ENCODE measurements at regions not wholly inside any gene's neighbourhood (a gene's known extent, or its start where the extent isn't known, plus 50 kb on each side); places are given as distances from the start of the nearest gene placed in this dataset.
"Not testable (repeated sequence)": the region's sequence is repeated elsewhere in the genome, so short reads cannot be mapped to it uniquely, and the experiment has no call there.

DNA sequence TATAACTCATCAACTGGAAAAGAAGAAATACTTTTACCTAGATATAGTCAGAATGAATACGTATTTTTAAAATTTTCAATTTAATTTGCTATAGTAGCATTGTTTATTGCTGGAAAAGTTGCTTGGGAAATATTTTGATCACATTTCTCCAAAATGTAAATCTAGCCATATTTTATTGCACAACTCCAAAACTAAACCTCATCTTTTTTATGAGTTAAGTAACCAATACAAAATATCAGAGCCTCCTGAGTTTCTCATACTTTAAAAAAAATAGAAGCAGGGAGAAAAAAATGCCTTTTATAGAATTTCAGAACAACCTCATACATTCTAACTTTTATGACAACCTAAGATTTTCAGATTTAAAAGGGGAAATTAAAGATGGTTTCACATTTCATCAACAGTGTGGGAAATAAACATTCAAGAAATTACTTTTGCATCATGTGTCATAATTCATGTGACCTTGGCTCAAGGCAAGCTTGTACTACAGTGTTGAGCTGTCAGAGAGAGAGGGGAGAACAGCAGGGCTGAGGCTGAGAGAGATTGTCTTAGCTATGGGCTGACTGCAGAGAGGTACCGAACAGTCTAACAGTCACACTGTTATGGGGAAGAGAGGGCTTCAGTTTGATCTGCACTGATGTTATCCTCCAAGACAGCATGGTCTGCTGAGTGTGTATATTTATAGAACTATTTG is 519.0 kb downstream of the LTN1 start:
- DNase-seq (ENCODE audit: low read depth), result peak; percentile 77
- TF ChIP-seq, protein P1, sequence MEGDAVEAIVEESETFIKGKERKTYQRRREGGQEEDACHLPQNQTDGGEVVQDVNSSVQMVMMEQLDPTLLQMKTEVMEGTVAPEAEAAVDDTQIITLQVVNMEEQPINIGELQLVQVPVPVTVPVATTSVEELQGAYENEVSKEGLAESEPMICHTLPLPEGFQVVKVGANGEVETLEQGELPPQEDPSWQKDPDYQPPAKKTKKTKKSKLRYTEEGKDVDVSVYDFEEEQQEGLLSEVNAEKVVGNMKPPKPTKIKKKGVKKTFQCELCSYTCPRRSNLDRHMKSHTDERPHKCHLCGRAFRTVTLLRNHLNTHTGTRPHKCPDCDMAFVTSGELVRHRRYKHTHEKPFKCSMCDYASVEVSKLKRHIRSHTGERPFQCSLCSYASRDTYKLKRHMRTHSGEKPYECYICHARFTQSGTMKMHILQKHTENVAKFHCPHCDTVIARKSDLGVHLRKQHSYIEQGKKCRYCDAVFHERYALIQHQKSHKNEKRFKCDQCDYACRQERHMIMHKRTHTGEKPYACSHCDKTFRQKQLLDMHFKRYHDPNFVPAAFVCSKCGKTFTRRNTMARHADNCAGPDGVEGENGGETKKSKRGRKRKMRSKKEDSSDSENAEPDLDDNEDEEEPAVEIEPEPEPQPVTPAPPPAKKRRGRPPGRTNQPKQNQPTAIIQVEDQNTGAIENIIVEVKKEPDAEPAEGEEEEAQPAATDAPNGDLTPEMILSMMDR (conservative IDR thresholded peaks at IDR 0.05; ENCODE audit: low read depth, low read length), result no peak
- H3K4me3 ChIP-seq (ENCODE audit: low read depth, low read length), result no peak overlapping the region

DNA sequence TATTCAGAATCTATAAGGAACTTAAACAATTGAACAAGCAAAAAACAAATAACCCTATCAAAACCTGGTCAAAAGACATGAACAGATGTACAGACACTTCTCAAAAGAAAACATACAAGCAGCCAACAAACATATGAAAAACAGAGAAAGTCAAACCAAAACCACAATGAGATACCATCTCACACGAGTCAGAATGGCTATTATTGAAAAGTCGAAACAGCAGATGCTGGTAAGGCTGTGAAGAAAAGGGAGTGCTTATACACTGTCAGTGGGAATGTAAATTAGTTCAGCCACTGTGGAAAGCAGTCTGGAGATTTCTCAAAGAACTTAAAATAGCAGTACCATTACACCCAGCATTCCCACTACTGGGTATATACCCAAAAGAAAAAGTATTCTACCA is 520.1 kb downstream of the LTN1 start:
- H3K4me3 ChIP-seq (ENCODE audit: low read depth, low read length), result not testable (repeated sequence)
- peak; percentile 26 for DNase-seq (ENCODE audit: low read depth)

DNA sequence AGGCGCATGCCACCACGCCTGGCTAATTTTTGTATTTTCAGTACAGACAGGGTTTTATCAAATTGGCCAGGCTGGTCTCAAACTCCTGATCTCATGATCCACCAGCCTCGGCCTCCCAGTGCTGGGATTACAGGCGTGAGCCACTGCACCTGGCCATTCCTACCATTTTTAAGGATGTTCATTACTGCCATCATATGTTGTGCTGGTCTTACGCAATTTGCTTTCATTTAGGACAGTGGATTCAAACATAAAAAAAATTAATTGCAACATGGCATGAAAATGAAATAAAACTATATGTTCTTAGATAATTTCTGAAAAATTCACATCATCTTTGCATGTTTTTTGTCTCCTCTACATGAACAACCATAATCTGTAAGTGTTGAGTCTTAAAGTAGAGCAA is 527.7 kb downstream of the LTN1 start:
- TF ChIP-seq, protein P1 (conservative IDR thresholded peaks at IDR 0.05; ENCODE audit: low read depth, low read length), result no peak
- no peak overlapping the region for H3K4me3 ChIP-seq (ENCODE audit: low read depth, low read length)
- DNase-seq (ENCODE audit: low read depth), result no peak

DNA sequence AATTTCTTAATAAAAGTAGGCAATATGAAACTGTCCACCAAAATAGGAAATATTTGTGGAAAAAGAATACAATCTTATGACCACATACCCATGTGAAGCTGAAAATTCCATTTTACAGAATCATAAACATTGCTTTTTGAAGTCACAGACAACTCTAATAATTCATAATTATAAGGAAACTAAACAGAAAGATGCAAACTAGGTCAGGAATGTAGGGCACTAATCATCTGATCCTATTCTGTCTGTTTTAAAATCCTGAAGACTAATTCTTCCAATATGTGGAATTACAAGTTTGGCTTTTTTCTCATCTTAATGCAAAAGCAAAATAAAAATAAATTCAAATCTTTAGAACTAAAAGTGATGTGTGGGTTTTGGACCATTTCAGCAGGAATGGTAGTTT is 528.6 kb downstream of the LTN1 start:
- no peak overlapping the region for H3K4me3 ChIP-seq (ENCODE audit: low read depth, low read length)
- TF ChIP-seq, protein P1 (conservative IDR thresholded peaks at IDR 0.05; ENCODE audit: low read depth, low read length), result no peak
- no peak for DNase-seq (ENCODE audit: low read depth)

DNA sequence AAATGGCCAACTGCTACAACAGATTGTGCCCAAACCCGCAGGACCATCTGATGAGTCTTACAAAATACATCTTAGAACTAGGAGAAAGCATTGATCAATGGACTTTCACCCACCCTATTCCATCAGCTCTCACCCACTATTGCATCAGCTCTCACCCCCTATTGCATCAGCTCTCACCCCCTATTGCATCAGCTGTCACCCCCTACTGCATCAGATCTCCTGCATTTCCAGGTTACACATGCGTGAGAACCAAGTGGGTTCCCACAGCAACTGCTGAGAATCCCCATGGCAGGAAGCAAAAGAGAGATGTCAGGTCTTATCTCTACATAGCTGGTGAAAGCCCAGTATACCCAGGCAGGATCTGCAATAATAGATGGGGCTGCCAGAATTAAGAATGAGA is 533.5 kb downstream of the LTN1 start:
- DNase-seq (ENCODE audit: low read depth), result no peak
- TF ChIP-seq, protein P1 (conservative IDR thresholded peaks at IDR 0.05; ENCODE audit: low read depth, low read length), result no peak
- no peak overlapping the region for H3K4me3 ChIP-seq (ENCODE audit: low read depth, low read length)

DNA sequence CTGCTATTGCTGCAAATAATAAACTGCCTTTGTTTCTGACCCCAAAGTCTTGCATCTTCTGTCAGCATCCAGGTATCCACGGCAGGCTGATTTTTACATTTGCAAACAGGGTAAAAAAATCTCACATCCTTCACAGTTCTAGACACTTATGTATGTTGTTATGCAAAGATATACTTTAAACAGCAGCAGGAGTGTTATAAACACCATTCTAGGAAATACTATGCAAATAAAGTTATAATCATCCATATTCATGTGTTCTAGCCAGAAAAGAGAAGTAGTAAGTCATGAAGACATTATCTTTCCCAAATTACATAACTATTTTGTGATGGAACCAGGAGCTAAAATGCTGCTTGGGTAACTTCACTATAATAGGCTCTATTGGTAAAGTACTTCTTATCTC is 534.2 kb downstream of the LTN1 start:
- no peak for DNase-seq (ENCODE audit: low read depth)
- TF ChIP-seq, protein P1 (conservative IDR thresholded peaks at IDR 0.05; ENCODE audit: low read depth, low read length), result no peak
- no peak overlapping the region for H3K4me3 ChIP-seq (ENCODE audit: low read depth, low read length)

DNA sequence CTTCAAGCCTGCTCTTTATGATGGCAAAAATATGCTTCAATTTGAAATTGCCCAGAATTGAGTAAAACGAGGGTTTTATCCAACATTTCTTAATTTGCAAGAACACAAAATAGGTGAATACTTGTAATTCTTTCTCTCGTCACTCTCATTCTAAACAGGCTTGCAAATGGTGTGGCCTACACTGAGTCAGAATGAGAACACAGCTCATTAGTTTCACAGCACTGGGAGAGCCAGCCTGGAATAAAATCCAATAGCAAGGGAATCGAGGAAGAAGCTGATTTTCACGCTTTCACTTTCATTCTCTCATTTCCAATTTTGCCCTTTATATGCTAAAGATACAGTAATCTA is 537.5 kb downstream of the LTN1 start:
- TF ChIP-seq, protein P1 (conservative IDR thresholded peaks at IDR 0.05; ENCODE audit: low read depth, low read length), result no peak
- no peak overlapping the region for H3K4me3 ChIP-seq (ENCODE audit: low read depth, low read length)
- DNase-seq (ENCODE audit: low read depth), result no peak

Measured in choroid plexus epithelial cell (primary cell).